NCI-H2227 (cell line): ENCODE measurements at regions not wholly inside any gene's neighbourhood (a gene's known extent, or its start where the extent isn't known, plus 50 kb on each side); places are given as distances from the start of the nearest gene placed in this dataset.

Experiments
- DNase-seq: peaks from one replicate; lab custom pipeline; 2025; ENCODE audit not compliant: unreplicated experiment; lab: John Stamatoyannopoulos, UW

DNA sequence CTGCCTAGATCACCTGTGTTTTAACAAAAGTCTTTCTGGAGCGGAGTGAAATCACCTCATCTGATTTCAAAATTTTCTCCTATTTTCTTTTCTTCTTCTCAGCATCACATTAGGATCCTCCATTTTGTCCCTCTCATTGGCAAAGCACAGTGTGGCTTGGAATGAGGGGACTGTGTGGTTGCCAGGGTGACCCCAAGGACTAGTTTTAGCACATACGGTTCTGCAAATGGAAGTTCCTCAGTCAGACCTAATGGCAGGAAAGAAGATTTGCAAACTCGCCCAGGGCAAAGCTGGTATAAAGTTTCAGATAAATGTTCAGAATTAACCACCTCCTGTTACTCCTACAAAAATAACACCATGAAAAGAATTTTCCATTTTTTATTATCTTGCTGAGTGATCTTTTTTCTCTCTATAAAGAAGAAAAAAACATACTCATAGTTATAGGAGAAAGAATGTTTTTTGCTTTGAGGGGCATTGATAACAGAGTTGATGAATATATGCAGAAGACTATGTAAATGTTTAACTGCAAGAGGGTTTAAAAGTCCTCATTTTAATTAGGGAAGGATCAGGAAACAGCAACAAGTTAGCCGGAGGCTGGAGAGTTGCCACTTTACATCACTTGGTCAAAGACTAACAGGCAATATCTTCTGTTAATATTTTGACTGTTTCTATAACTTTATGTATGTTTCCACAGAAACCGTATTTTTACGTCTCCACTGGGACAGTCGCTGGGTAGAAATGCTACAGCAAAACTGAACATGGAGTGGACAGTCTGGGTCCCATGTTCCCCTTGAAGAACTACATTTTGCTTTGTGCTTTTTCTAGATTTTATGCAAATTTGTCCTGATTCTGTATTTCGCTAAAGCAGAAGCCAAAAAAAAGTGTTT, 257.8 kb downstream of the NR2F1-AS1 start:
- no peak for DNase-seq

- no peak for DNase-seq
Observed at GRCh38 chr5:93320920-93321445, 260.0 kb downstream of the NR2F1-AS1 start.

GRCh38 chr5:93313672-93314071, 267.3 kb downstream of the NR2F1-AS1 start:
- DNase-seq: no peak

DNA sequence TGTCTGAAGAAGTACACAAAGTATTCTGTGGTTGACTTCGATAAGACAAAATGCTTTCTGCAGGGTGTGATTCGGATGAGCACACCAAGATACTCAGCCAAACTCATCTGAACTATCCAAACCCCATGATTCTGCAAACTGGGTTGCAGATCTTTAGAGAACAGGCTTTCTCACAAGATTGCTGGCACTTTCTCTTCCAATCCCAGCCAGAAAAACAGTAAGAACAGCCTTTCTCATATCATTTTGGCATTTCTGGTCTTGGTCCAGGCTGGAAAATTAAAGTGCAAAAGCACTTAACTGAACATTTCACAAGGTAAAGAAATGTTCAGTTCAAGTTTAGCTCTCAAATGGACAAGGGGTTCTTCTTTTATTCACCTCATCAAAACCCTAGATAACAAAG, 269.1 kb downstream of the NR2F1-AS1 start:
- DNase-seq: no peak

DNA sequence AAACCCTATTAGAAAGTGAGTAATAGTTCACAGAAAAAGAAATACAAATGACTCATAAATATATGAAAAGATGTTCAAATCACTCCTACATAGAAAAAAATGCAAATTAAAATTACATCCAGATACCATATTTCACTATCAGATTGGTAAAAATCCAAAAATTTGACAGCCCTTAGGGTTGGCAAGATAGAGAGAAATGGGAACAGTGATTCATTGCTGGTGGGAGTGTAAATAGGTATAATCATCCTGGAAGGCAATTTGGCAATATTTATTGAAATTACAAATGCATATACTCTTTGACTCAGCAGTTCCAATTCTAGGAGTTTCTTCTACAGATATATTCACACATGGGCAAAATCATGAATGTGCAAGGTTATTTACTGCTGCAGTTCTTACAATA, 273.5 kb downstream of the NR2F1-AS1 start:
- DNase-seq: no peak

DNA sequence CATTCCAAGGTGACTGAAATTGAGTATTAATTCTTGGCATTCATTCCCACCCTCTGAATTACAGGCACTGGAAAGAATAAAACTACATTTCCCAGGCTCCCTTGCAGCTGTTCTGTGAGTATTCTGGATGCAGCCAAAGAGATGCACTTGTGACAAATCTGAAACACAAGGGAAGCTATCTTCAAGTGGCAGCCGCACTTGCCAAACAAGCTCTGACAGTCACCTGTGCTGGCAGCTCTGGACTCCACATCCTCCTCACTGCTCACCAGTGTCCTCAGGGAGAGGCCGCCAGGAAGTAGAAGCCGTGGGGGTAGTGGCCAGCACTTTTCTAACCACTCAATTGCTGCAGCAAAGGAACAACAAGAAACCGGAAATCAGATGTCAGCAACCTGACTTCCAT, 275.0 kb downstream of the NR2F1-AS1 start:
- peak; percentile 5 for DNase-seq

GRCh38 chr5:93304456-93305250, 276.4 kb downstream of the NR2F1-AS1 start:
- DNase-seq: no peak

- DNase-seq: peak; percentile 25
Observed at GRCh38 chr5:93303291-93303691, 277.7 kb downstream of the NR2F1-AS1 start.

- DNase-seq: no peak
Observed at GRCh38 chr5:93302711-93303110, 278.3 kb downstream of the NR2F1-AS1 start.

DNA sequence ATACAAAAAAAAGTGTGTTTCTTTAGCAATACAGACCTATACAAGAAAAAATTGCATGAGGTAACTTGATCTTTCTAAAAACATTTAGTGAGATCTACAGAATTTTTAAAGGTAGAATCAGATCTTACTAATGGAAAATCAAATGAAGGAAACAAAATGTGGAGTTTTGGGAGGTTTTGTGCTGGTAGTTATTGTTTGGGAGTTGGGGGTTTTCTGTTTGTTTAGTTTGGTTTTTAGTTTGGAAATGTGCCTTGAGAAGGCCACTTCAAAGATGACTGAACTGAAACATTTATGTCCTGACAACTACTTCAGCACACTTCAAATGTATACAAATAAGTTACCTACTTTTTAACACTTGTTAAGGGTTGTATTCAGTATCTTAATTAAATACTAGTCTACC, 280.1 kb downstream of the NR2F1-AS1 start:
- no peak for DNase-seq

GRCh38 chr5:93300309-93300923, 280.6 kb downstream of the NR2F1-AS1 start:
- DNase-seq: no peak

GRCh38 chr5:93299681-93300308, 281.2 kb downstream of the NR2F1-AS1 start:
- peak; percentile 48 for DNase-seq

DNA sequence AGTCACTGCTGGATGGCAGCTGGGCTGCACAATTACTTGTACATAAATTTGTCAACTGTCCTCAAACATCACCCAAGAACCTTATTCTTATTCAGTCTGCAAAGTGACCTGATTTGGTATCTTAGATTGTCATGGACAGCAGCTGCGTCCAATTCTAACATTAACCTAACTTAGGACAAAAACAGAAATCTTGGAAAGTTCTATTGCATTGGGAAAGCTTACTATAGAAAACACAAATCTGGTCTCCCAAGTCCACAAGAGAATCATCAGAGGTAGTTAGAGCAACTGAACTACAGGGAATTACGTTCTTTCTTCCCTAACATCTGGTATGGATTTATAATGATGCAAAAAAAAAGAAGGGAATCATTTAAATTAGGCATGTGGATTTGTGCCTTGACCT, 283.9 kb downstream of the NR2F1-AS1 start:
- no peak for DNase-seq

- no peak for DNase-seq
Observed at GRCh38 chr5:93296338-93296737, 284.7 kb downstream of the NR2F1-AS1 start.

- no peak for DNase-seq
Observed at GRCh38 chr5:93294996-93295395, 286.0 kb downstream of the NR2F1-AS1 start.

DNA sequence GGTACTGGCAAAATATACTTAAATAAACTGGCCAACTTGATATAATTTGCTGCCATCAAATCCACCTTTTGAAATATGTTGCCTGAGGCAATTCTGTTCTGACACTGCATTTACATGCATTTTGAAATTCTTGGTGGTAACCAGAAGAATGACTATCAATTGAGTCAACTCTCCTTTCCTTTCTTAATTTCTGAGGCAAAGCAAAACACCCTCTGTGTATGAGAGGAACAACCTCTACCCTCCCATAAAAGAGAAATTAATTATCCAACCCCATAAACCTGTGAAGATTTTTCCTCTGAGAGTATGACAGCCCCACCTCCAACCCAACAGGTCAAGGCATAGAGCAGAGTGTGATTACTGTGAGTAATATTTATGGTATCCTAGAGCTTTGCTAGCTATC, 286.8 kb downstream of the NR2F1-AS1 start:
- DNase-seq: no peak

DNA sequence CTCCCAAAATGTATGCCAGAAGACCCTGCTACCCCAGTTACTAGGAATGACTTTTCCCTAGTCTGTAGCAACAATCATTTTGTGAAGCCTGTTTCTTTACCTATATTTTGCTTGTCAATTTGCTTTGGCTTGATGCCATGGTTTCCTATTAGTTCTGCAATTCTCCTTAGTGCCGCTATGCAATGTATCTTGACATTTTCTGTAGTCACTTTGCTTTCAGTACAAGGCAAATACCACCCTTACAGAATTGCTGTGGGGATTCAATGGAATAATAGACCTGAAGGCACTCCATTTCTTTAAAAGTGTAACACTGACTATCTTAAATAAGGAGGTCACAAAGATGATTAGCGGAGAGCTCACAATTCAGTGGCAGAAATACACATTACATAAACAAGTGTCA, 291.1 kb downstream of the NR2F1-AS1 start:
- peak; percentile 54 for DNase-seq

GRCh38 chr5:93285461-93285860, 295.6 kb downstream of the NR2F1-AS1 start:
- DNase-seq: no peak

DNA sequence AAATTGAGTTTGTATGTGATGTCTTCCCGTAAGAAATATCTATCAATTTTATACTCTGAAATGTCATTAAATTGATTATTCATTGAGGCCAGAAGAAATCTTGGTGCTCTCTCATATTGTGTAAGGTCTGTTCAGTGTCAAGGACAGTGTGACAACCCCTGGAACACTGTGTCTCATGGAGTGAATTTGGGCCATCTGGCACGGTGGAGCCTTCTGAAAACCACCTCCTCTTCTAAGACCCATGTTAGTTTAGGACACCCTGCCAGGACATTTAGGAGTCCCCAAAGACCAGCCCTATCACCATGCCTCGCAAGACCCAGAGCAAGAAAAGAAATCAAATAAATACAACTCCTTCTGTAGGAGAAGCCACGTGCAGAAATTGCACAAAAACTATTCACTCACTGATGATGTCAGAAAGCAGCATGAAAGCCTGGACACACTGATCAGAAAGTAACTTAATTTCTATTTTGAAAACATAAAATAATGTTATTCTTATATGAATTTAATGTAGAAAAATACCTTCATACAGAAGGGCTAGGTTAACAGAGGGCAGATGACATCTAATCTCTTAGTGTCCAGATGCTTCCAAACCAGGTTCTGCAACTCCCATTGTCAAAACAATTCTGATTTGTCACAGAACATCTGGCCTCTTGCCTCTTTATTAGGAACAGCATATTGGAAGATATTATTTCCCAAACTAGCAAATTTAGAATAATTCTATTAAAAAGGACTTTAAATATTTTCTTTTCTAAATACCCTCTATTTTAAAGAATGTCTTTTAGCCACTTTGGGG, 298.8 kb downstream of the NR2F1-AS1 start:
- no peak for DNase-seq

DNA sequence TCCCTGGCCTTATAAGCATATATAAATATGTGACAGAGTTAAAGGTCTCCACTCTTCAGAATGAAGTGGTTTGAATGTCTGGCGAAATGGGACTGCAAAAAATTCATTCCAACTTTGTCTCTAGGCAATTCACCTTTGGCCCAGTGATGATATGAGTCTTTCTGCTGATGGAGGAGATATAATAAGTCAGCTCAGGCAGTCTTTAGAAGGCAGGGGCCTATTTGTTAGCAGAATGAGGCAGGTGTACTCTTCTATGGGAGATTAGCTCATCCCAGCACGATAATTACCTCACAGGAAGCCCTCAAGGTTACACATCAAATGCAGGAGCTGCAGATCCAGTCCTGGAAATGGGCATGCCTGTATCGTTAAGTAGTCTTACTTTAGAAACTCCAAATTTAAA, 300.5 kb downstream of the NR2F1-AS1 start:
- DNase-seq: peak; percentile 50
